ENCODE measurements at regions not wholly inside any gene's neighbourhood (a gene's known extent, or its start where the extent isn't known, plus 50 kb on each side); places are given as distances from the start of the nearest gene placed in this dataset.

DNA sequence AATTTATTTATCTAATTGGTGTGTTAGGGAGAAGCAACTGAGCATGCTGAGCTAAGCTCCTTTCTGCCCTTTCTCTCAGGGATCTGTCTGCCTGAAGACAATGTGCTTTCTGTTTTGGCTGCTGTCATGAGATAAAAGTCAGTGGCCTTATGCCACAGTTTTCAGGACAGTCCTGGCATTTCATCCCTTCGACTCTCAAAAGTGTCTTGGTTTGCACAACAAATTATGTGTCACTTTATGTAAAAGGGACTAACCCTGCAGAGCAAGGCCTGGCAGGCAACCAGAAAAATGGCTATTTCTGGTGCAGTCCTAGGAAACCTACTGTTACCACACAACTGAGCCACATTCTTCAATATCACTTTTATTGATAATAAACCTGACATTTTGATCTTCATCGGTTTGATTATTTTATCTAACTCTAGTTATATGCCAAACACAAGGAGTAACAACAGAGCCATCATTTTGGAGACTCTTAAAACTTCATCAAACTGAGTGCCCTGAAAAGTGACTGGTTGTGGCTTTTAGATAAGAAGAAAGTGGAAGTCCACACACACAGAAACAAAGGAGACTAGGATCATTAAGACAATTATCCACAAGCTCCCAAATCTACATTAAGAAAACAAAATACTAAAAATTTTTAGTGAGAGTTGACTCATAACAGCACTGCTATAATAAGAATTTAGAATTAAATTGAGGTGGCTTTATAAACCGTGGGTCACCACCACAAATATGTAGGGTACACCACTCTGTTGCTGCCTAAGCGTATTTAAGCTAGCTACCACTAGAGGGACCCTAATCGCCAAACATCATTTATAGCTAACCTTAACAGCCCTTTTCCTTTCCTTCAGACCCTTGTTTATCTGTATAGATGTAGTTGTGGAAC, 95.9 kb upstream of the PTPN13 start:
- no peaks in the 10 kb centered on the region for H3K27me3 Mint-ChIP-seq (ENCODE audit: low read depth)
- Histone ChIP-seq H3K4me2 (ENCODE audit: insufficient read depth, insufficient read length, low read length) (no peak overlapping the region), H4K20me1 (ENCODE audit: control insufficient read depth, insufficient read depth, insufficient read length) (no peaks in the 10 kb centered on the region), H3K79me1 (ENCODE audit: insufficient read depth, low read depth, low read length, poor library complexity, severe bottlenecking) (no peaks in the 10 kb centered on the region), H4K91ac (ENCODE audit: insufficient read length, low read depth, low read length) (no peak overlapping the region), H3K23me2 (ENCODE audit: insufficient read length, low read depth, low read length, poor library complexity, severe bottlenecking) (no peaks in the 10 kb centered on the region), H2BK15ac (ENCODE audit: low read depth, low read length) (no peak overlapping the region), H2BK5ac (ENCODE audit: insufficient read length, low read length) (no peak overlapping the region), H4K8ac (replicated peaks; ENCODE audit: insufficient read length, low read depth, low read length) (no peak overlapping the region), H2BK20ac (ENCODE audit: low read depth, low read length, poor library complexity, severe bottlenecking) (no peak overlapping the region), H2BK120ac (ENCODE audit: low read depth, low read length, poor library complexity, severe bottlenecking) (no peak overlapping the region), H2AK5ac (ENCODE audit: insufficient read length, low read length) (no peak overlapping the region), H3K23ac (ENCODE audit: insufficient read length, low read depth, low read length) (no peak overlapping the region), H3K4me1 (ENCODE audit: insufficient read depth, low read length) (peaks cover 4% of the 10 kb centered on the region; the same call in 1 of the 2 replicates), H3K27me3 (ENCODE audit: insufficient read depth, low read length) (no peaks in the 10 kb centered on the region), H3T11ph (ENCODE audit: low read length) (no peak overlapping the region), H2AFZ (ENCODE audit: low read length) (no peak overlapping the region), H3K79me2 (ENCODE audit: insufficient read depth, low read length) (no peaks in the 10 kb centered on the region), H3K27ac (ENCODE audit: insufficient read length, low read depth, low read length) (no peak overlapping the region), H3K4ac (ENCODE audit: low read depth, low read length) (no peak overlapping the region), H3K9ac (ENCODE audit: extremely low read depth, insufficient read length, low read length) (no peak overlapping the region), H4K5ac (ENCODE audit: insufficient read length, low read depth, low read length) (no peak overlapping the region), H3K56ac (ENCODE audit: insufficient read length, low read depth, low read length) (no peak overlapping the region), H3K9me3 (ENCODE audit: control insufficient read depth, low read depth, low read length) (no peaks in the 10 kb centered on the region), H3K18ac (ENCODE audit: insufficient read length, low read depth, low read length) (no peak overlapping the region), H2BK12ac (ENCODE audit: insufficient read length, low read depth, low read length) (no peak overlapping the region), H3K14ac (ENCODE audit: insufficient read depth, low read length) (no peak overlapping the region)
- H3K27ac Mint-ChIP-seq = peak overlapping the region in 1 of 3 experiments; percentile 92; a peak in 1 of 7 replicates
- TF ChIP-seq, protein P1, sequence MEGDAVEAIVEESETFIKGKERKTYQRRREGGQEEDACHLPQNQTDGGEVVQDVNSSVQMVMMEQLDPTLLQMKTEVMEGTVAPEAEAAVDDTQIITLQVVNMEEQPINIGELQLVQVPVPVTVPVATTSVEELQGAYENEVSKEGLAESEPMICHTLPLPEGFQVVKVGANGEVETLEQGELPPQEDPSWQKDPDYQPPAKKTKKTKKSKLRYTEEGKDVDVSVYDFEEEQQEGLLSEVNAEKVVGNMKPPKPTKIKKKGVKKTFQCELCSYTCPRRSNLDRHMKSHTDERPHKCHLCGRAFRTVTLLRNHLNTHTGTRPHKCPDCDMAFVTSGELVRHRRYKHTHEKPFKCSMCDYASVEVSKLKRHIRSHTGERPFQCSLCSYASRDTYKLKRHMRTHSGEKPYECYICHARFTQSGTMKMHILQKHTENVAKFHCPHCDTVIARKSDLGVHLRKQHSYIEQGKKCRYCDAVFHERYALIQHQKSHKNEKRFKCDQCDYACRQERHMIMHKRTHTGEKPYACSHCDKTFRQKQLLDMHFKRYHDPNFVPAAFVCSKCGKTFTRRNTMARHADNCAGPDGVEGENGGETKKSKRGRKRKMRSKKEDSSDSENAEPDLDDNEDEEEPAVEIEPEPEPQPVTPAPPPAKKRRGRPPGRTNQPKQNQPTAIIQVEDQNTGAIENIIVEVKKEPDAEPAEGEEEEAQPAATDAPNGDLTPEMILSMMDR (conservative IDR thresholded peaks at IDR 0.05) = peak; percentile 94
- peaks cover 5% of the 10 kb centered on the region in 3 experiments; a peak in 6 of 7 replicates for H3K36me3 Mint-ChIP-seq (ENCODE audit: insufficient read depth in 1 of 3, low read depth in 3 of 3)
- DNase-seq = no peak
- H3K4me1 Mint-ChIP-seq = peaks cover 32 to 34% of the 10 kb centered on the region in 2 experiments
- H3K4me3 Mint-ChIP-seq = no peak overlapping the region
- H3K9me3 Mint-ChIP-seq = peaks cover 0 to 4% of the 10 kb centered on the region in 2 experiments; a peak in 2 of 5 replicates
- no CpG with 5 or more reads among the region's 5 CpGs for WGBS (ENCODE audit: extremely low coverage, insufficient read length, low lambda C conversion rate)

Measured in H9 (cell line).